PC-9 (cell line): ENCODE measurements at regions not wholly inside any gene's neighbourhood (a gene's known extent, or its start where the extent isn't known, plus 50 kb on each side); places are given as distances from the start of the nearest gene placed in this dataset.
"Not testable (repeated sequence)": the region's sequence is repeated elsewhere in the genome, so short reads cannot be mapped to it uniquely, and the experiment has no call there.

Experiments used
- EZH2 ChIP-seq: fragments of 200-600 bp; sonication (generic); IDR thresholded peaks from 2 replicates; pipeline ENCODE4 v1.8.0; 2017; ENCODE audit warnings: antibody characterized with exemption, low read depth
- TF ChIP-seq, protein P1 (sequence below): fragments of 200-600 bp; sonication (generic); conservative IDR thresholded peaks from 2 replicates; pipeline ENCODE4 v1.6.1; 2017; ENCODE audit warnings: mixed run types, antibody characterized with exemption, mild to moderate bottlenecking, moderate library complexity

DNA sequence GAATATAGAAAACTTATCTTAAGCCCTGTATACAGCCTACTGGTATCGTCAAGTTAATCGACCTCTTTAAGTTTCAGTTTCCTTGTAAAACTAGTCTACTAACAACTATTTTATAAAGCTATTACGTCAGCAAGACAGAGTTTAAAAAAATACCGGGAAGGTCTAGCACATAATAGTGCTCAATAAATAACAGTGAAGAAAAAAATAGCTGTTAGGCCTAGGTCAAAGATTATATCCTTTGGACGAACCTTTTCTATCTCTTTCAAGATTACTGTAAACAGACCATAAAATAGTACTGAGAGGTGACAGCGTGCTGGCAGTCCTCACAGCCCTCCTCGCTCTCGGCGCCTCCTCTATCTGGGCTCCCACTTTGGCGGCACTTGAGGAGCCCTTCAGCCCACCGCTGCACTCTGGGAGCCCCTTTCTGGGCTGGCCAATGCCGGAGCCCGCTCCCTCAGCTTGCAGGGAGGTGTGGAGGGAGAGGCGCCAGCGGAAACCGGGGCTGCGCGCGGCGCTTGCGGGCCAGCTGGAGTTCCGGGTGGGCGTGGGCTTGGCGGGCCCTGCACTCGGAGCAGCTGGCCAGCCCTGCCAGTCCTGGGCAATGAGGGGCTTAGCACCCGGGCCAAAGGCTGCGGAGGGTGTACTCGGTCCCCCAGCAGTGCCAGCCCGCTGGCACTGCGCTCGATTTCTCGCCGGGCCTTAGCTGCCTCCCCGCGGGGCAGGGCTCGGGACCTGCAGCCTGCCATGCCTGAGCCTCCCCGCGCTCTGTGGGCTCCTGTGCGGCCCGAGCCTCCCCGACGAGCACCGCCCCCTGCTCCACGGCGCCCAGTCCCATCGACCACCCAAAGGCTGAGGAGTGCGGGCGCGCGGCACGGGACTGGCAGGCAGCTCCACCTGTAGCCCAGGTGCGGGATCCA lies 119.1 kb upstream of the HSF2 start:
- TF ChIP-seq, protein P1, sequence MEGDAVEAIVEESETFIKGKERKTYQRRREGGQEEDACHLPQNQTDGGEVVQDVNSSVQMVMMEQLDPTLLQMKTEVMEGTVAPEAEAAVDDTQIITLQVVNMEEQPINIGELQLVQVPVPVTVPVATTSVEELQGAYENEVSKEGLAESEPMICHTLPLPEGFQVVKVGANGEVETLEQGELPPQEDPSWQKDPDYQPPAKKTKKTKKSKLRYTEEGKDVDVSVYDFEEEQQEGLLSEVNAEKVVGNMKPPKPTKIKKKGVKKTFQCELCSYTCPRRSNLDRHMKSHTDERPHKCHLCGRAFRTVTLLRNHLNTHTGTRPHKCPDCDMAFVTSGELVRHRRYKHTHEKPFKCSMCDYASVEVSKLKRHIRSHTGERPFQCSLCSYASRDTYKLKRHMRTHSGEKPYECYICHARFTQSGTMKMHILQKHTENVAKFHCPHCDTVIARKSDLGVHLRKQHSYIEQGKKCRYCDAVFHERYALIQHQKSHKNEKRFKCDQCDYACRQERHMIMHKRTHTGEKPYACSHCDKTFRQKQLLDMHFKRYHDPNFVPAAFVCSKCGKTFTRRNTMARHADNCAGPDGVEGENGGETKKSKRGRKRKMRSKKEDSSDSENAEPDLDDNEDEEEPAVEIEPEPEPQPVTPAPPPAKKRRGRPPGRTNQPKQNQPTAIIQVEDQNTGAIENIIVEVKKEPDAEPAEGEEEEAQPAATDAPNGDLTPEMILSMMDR, result not testable (repeated sequence)
- TF ChIP-seq EZH2, result not testable (repeated sequence)
